Neural cell (in vitro differentiated cells): ENCODE measurements at regions not wholly inside any gene's neighbourhood (a gene's known extent, or its start where the extent isn't known, plus 50 kb on each side); places are given as distances from the start of the nearest gene placed in this dataset.

Experiments
- CTCF ChIP-seq: fragments of 450-650 bp; IDR thresholded peaks from 2 replicates; pipeline ENCODE4 v1.5.1; 2014; ENCODE audit warnings: antibody characterized with exemption, mild to moderate bottlenecking, moderate library complexity; ENCODE audit not compliant: poor library complexity, severe bottlenecking
- EZH2 ChIP-seq: fragments of 200-600, 300-800 bp; shearing (Covaris generic), sonication (generic); IDR thresholded peaks from 2 replicates; pipeline ENCODE4 v1.6.1; 2014; ENCODE audit warnings: antibody characterized with exemption, low read length, borderline replicate concordance, mild to moderate bottlenecking; ENCODE audit not compliant: insufficient read depth, poor library complexity, severe bottlenecking
- MXI1 ChIP-seq: fragments of 450-650 bp; conservative IDR thresholded peaks from 2 replicates; pipeline ENCODE4 v1.6.1; 2014; ENCODE audit warnings: antibody characterized with exemption, mild to moderate bottlenecking; ENCODE audit not compliant: poor library complexity, severe bottlenecking

- TF ChIP-seq MXI1: no peak
- TF ChIP-seq EZH2: no peak
- peak; percentile 70 for TF ChIP-seq CTCF
These were observed 136.1 kb upstream of the WSCD2 start for GRCh38 chr12:107992870-107993451.
